HG02763 (cell line): ENCODE measurements at regions not wholly inside any gene's neighbourhood (a gene's known extent, or its start where the extent isn't known, plus 50 kb on each side); places are given as distances from the start of the nearest gene placed in this dataset.
"Not testable (repeated sequence)": the region's sequence is repeated elsewhere in the genome, so short reads cannot be mapped to it uniquely, and the experiment has no call there.

Experiments used
- ATAC-seq: cut with Tn5 transposase; IDR thresholded peaks from one replicate; pipeline ENCODE4 v1.9.1; 2021; ENCODE audit warnings: mild to moderate bottlenecking, moderate library complexity; ENCODE audit not compliant: unreplicated experiment

DNA sequence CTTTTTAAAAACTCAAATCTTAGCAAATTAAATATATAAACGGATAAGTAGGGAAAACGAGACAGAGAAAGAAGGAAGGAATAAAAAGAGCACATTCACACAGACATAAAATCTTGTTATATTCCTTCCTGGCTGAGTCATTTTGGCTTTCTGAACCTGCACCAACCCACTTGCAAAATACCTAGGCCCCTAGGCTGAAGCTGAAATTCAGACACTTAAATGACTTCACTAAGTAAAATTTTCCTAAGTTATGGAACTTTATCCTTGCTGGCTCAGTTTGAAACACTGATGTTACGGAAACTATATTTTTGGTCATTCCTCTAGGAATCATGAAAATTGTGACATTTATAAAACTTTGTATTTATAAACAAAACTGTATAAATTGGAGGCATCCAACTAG lies 462.8 kb upstream of the NFIA start:
- no peak for ATAC-seq

DNA sequence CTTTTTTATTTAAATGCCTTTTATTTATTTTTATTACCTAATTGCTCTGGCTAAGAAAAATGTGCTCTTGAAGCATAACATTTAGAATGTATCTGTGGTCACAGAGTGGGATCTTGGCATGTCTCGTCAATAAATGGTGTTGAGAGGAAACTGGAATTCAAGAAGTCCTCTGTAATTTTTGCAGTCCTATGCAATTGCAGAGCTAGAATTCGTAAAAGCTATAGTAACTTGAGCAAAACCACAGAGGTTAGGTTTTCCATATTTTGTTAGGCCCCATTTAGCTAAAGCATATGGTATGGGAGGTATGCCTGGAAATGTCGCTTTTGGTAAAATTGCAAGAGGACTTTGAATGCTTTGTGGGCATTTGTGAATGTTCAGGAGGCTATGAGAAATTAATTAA lies 466.7 kb upstream of the NFIA start:
- ATAC-seq, result no peak

DNA sequence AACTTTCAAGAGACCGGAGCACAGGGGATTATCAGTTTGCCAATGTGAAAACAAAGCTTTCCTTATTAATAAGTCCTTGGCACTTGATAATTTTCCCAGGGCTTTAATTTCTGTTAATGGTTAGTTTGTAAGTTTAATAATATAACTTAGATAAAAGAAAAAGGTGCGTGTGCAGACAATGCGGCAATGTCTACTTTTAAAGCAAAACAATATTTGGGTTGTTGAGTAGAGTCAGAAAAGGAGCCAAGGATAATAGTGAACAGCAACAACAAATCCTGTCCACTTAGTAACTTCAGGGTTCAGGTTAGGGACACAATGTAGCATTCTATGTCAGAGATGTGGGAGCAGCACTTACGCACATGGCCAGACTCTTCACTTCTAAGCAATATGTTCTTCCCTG lies 469.6 kb upstream of the NFIA start:
- ATAC-seq, result no peak

DNA sequence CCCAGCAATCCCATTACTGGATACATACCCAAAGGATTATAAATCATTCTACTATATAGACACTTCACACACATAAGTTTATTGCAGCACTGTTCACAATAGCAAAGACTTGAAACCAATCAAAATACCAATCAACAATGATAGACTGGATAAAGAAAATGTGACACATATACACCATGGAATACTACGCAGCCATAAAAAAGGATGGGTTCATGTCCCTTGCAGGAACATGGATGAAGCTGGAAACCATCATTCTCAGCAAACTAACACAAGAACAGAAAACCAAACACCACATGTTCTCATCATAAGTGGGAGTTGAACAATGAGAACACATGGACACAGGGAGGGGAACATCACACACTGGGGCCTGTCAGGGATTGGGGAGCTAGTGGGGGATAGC lies 475.4 kb upstream of the NFIA start:
- not testable (repeated sequence) for ATAC-seq

GRCh38 chr1:60600532-60600931 lies 481.8 kb upstream of the NFIA start:
- ATAC-seq, result no peak

GRCh38 chr1:60599574-60599973 lies 482.8 kb upstream of the NFIA start:
- no peak for ATAC-seq

GRCh38 chr1:60598041-60598910 lies 484.1 kb upstream of the NFIA start:
- ATAC-seq, result no peak

DNA sequence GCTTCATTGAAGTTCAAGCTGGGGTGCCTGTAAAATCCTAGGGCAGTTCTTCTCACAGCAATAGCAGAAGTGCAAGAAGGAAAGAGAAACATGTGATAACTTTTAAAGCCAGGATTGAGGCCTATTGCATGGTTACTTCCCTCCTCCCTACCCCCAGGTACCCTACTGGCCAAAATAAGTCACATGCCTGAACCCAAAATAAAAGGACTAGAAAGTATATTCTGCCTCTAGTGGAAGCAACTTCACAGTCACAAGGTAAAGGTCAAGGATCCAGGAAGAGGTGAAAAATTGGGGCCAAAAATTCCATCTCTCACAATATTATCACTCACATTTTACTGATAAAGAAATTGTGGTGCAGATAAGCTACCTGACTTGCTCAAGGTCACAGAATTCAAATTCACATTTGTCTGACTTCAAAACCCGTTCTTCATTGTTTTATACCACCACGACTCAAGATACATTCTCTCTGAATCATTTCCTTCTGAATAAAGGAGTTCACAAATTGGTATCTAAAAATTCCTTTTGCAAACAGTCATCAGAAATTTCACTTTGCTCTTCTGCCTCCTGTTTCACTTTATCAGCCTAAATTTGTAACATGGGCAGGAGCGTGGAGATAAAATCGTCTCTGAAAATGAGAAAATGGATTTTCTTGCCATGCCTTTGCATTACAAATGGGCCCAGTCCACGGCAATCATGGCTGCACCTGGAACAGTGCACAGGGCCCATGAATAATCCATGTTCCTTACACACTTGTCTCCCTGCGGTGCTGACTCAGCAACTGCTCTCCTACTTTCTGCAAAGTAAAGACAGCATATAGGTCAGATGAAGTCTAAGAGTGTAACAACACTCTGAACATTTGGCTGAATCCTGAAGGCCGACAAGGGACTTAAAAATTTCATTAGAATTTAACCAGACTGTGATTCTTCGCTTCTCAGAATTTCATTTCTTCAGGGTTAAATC lies 485.3 kb upstream of the NFIA start:
- ATAC-seq, result no peak

DNA sequence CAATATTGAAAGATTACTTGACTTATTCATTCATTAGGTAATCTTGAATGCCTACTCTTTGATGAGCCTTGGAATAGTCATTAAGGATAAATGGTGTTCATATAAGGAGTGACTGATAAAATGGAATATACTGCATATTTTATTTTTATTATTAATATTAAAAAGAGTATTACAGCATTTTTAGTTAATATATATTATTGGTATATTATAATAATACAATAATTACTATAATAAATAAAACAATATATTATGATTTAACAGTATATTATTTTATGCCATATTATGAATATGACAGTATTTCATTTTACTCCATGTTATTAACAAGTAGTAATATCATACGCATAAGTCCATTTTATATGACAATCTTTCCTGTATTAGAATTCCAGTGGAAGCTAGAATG lies 490.8 kb upstream of the NFIA start:
- no peak for ATAC-seq

DNA sequence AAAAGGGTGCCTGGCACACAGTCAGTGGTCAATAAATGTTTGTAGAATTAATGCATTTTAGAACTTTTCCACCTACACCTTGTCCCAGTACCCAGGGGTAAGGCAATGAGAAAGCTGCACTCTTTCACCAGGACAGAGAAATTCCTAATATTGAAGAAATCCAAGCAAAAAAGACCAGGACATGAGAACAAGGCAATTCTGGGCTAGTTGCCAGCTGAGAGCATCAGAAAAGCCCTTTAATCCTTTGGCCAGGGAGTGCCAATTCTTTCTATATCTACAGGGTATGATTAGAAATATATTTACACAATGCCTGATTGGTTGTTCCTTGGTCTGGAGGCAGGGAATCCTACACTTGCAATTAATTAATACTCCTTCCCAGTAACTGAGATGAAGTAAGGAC lies 492.4 kb upstream of the NFIA start:
- ATAC-seq, result no peak

GRCh38 chr1:60589046-60589748 lies 493.2 kb upstream of the NFIA start:
- no peak for ATAC-seq

GRCh38 chr1:60584371-60584770 lies 498.0 kb upstream of the NFIA start:
- ATAC-seq, result no peak

- no peak for ATAC-seq
Measured at GRCh38 chr1:60583696-60584095, 498.7 kb upstream of the NFIA start.

GRCh38 chr1:60581455-60582220 lies 500.7 kb upstream of the NFIA start:
- ATAC-seq, result no peak

GRCh38 chr1:60577029-60577428 lies 503.5 kb upstream of the C1orf87 start:
- ATAC-seq, result no peak

GRCh38 chr1:60575326-60575977 lies 501.9 kb upstream of the C1orf87 start:
- no peak for ATAC-seq

GRCh38 chr1:60573726-60574409 lies 500.3 kb upstream of the C1orf87 start:
- no peak for ATAC-seq

DNA sequence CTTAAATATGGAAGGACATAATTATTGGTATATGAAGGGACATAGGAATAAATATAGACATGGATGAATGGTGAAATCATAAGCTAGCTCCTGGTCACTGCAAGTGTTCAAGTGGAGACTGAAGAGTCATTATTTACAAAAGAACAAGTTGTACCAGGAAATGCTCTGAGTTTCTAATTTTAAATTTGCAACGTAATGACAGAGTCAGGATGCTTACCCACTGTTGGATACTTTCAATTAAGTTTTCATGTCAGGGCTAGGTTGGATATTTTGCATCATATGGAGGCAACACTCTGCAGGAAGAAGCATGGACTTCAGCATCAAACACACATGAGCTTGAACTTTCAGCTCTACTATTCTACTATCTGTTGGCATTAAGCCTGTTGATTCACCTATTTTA lies 499.6 kb upstream of the C1orf87 start:
- no peak for ATAC-seq

DNA sequence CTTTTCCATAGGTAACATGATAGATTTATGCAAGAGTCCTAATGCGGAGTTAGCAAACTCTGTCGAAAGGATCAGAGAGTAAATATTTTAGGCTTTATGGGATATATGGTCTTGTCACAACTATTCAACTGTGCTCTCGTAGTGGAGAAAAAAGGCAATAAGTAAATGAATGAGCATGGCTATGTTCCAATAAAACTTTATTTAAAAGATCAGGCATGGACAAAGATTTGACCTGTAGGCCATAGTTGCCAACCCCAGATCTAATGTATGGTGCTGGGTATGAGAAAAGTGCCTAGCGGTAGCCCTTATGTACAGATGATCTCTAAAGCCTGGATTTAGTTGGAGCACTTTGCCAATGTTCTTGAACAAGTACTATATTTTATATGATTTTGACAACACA lies 498.8 kb upstream of the C1orf87 start:
- ATAC-seq, result no peak
